Activated T-cell treated with anti-CD3 and anti-CD28 coated beads, Interleukin-2, amount 50 U/mL, for 1 hour (primary cell): ENCODE measurements at regions not wholly inside any gene's neighbourhood (a gene's known extent, or its start where the extent isn't known, plus 50 kb on each side); places are given as distances from the start of the nearest gene placed in this dataset.

Source experiments
- DNase-seq: peaks from one replicate; pipeline ENCODE4 v3.0.0-alpha.2; 2020

- DNase-seq = no peak
Measured at GRCh38 chr16:11476676-11477075, 110.0 kb downstream of the LITAF start.

GRCh38 chr16:11478431-11479119, 108.1 kb downstream of the LITAF start:
- no peak for DNase-seq

DNA sequence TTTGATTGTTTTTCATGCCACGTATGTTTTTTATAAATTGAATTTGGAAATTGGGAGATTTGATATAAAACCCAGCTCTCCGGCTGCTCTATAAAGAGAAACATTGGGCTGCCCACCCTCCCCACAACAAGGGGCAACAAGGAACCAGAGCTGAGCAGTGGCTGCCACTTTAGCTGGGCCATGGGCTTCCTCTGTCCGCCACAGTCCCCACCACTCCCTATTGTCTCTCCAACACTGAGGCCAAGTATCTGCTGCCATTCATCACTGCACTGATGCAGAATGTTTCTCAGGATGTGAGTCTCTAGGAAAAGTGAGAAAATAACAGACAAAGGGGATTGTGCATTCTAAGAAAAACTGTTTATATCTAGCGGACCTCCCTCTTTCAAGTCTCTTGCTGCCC, 106.8 kb downstream of the LITAF start:
- no peak for DNase-seq

GRCh38 chr16:11480634-11481033, 106.1 kb downstream of the LITAF start:
- no peak for DNase-seq

GRCh38 chr16:11481987-11482386, 104.7 kb downstream of the LITAF start:
- no peak for DNase-seq

- no peak for DNase-seq
Measured at GRCh38 chr16:11482946-11483748, 103.6 kb downstream of the LITAF start.

- no peak for DNase-seq
Measured at GRCh38 chr16:11484691-11485258, 101.9 kb downstream of the LITAF start.

DNA sequence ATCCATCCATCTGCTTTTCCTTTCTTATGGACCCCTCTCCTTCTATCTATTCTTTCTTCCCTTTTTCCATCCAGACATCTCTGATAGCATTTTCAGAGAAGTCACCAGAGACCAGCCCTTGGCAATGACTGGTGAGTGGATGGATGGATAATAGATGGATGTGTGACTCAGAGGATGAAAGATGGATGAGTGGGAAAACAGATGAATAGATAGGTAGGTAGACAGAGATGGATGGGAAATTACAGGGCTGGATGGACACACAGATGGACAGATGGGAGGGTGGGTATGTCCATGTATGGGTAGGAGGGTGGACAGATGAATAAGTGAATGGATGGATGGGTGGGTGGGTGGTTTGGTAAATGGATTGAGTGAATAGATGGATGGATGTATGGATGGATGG, 101.0 kb downstream of the LITAF start:
- no peak for DNase-seq

DNA sequence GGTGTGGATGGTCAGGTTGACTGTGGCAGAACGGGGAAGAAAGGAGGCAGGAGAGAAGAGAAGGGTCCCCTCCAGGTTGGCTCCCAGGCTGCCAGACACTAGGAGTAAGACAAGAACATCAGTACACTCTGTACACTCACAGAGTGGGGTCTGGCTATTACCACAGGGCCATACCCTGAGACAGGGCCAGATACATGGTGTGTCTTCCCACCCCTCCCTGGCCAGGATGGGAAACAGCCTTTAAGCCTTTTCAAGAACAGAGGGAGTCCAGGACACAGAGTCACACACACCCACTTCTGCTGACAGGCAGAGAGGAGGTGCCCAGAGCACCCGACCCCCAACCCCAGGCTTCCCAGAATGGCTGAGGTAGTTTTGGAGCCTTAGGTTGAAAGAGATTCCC, 99.4 kb downstream of the LITAF start:
- DNase-seq = no peak

DNA sequence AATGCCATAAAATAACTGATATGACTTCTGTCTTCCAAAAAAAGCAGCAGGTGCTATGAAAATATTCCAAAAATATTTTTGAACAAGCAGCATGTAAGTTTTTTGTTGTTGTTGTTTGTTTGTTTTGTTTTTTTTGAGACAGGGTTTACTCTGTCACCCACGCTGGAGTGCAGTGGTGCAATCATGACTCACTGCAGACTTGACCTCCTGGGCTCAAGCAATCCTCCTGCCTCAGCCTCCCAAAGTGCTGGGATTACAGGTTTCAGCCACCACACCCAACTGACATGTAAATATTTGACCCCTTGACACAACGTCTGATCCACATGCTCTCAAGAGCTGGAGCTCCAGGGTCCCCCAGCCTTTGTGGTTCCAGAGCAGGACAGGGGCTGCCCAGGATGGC, 98.4 kb downstream of the LITAF start:
- no peak for DNase-seq

- no peak for DNase-seq
Measured at GRCh38 chr16:11491524-11491923, 95.2 kb downstream of the LITAF start.

DNA sequence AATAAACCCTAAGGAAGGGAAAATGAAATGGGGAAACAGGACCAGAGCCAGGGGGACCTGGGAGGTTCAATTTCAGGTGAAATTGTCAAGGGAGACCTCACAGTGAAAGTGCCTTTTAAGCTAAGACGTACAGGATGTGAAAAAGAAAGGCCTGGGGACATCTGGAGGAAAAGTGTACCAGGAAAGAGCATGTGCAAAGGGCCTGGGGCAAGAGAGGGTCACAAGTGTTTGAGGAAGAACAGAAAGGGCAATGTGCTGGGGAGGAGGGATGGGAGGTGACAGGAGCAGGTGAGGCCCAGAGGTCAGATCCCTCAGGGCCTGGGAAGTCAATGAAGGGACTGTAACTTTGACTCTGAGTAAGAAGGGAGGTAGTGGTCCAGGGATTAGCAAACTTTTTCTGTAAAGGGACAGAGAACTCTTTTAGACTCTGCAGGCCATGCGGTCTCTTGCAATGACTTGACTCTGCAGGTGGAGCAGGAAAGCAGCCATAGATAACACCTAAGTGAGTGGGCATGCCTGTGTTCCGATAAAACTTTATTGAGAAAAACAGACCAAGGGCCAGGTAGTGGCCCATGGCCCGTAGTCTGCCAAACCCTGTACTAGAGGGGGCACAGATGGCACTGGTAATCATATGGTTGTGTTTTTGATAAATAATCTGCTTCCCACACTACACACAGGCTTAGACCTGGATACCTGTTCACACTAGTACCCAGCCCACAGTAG, 93.8 kb downstream of the LITAF start:
- no peak for DNase-seq

DNA sequence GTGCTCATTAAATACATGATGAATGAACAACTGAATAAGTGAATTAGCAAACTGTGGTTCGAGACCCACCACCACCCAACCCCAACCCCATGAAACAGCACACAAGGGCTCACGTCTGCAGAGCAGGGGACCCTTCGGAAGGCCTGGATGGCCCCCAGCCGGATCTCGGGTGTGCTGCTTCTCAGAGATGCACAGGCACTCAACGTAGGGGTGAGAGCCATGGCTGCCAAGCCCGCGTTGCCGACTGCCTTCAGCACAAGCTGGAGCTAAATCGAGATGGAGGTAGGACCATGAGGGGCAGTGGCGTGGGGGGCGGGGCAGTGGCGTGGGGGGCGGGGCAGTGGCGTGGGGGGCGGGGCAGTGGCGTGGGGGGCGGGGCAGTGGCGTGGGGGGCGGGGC, 93.2 kb downstream of the LITAF start:
- no peak for DNase-seq

GRCh38 chr16:11494029-11494428, 92.7 kb downstream of the LITAF start:
- DNase-seq = no peak

GRCh38 chr16:11494433-11494832, 92.3 kb downstream of the LITAF start:
- DNase-seq = no peak

GRCh38 chr16:11495066-11495407, 91.7 kb downstream of the LITAF start:
- DNase-seq = no peak
